GM12878 (cell line): ENCODE measurements at regions not wholly inside any gene's neighbourhood (a gene's known extent, or its start where the extent isn't known, plus 50 kb on each side); places are given as distances from the start of the nearest gene placed in this dataset.

Source experiments
- ATAC-seq: fragments of 200-7000 bp; cut with Tn5 transposase; 3 replicates; pipeline ENCODE4 v1.9.1; 2020; ENCODE audit warnings: mild to moderate bottlenecking, moderate library complexity
- BruUV-seq: library from RNA; stranded (reverse); fragments of 400-500 nt; replicated peaks from 2 replicates; lab custom pipeline; 2021; lab: Mats Ljungman, UMichigan
- CTCF ChIA-PET: fragments of 300-600 bp; sonication (Branson Sonifier 250); formaldehyde crosslinking; extraction: SDS; loops from one replicate; lab custom pipeline; 2021; ENCODE audit warnings: inconsistent platforms; lab: Yijun Ruan, JAX
- POLR2A ChIA-PET: fragments of 350-600 bp; formaldehyde crosslinking; extraction: SDS; loops from one replicate; lab custom pipeline; 2021; ENCODE audit warnings: inconsistent platforms; lab: Charles Lee
- RAD21 ChIA-PET: fragments of 300-600 bp; sonication (Branson Sonifier 250); formaldehyde crosslinking; loops from one replicate; lab custom pipeline; 2023; ENCODE audit warnings: antibody characterized with exemption; ENCODE audit not compliant: unreplicated experiment; lab: Charles Lee
- SMC1A ChIA-PET: fragments of 300-600 bp; sonication (Branson Sonifier 250); formaldehyde crosslinking; loops from one replicate; lab custom pipeline; 2023; ENCODE audit not compliant: unreplicated experiment, uncharacterized antibody; lab: Charles Lee
- DNase-seq: peaks from one replicate; pipeline ENCODE4 v3.0.0-alpha.2; 2011; ENCODE audit warnings: low read depth, low spot score
- FAIRE-seq: peaks from 3 replicates; lab custom pipeline; 2011; peaks lifted over from hg19 to GRCh38; lab: Jason Lieb, UNC
- H2AFZ ChIP-seq: 2 replicates; pipeline ENCODE4 v1.6.0; 2011; ENCODE audit warnings: low read depth, low read length, control low read depth; ENCODE audit not compliant: control insufficient read depth
- H3K27ac ChIP-seq: 2 replicates; pipeline ENCODE4 v1.5.1; 2011; ENCODE audit warnings: control low read depth; ENCODE audit not compliant: control insufficient read depth, insufficient read depth
- H3K27me3 ChIP-seq, 2 experiments: replicated peaks in 1 of 2; 2 replicates each; pipeline versions ENCODE4 v1.6.0 to v1.6.1; 2011; ENCODE audit warnings: low read length in 1 of 2; ENCODE audit not compliant: control insufficient read depth in 2 of 2, insufficient read depth in 2 of 2
- H3K36me3 ChIP-seq, 2 experiments: 2 replicates each; pipeline ENCODE4 v1.5.1; 2011; ENCODE audit warnings: low read length in 1 of 2; ENCODE audit not compliant: control insufficient read depth in 2 of 2, insufficient read depth in 2 of 2
- H3K4me1 ChIP-seq: 2 replicates; pipeline ENCODE4 v1.6.1; 2011; ENCODE audit warnings: mild to moderate bottlenecking, low read length, moderate library complexity, mixed read lengths; ENCODE audit not compliant: control insufficient read depth, insufficient read depth
- H3K4me2 ChIP-seq: 2 replicates; pipeline ENCODE4 v1.6.0; 2011; ENCODE audit warnings: control low read depth; ENCODE audit not compliant: control insufficient read depth, insufficient read depth
- H3K4me3 ChIP-seq: fragments of 200-600 bp; sonication (generic); 2 replicates; pipeline ENCODE4 v1.5.1; 2016
- H3K79me2 ChIP-seq: 2 replicates; pipeline ENCODE4 v1.6.0; 2011; ENCODE audit warnings: low read length; ENCODE audit not compliant: control insufficient read depth, insufficient read depth
- H3K9ac ChIP-seq: 2 replicates; pipeline ENCODE4 v1.8.0; 2011; ENCODE audit warnings: low read length, control low read depth, mixed read lengths; ENCODE audit not compliant: control insufficient read depth, insufficient read depth
- H3K9me3 ChIP-seq: replicated peaks from 3 replicates; pipeline ENCODE4 v1.5.1; 2011; ENCODE audit warnings: mild to moderate bottlenecking, low read length; ENCODE audit not compliant: control insufficient read depth, insufficient read depth
- H4K20me1 ChIP-seq: 2 replicates; pipeline ENCODE4 v1.6.0; 2011; ENCODE audit not compliant: control insufficient read depth, insufficient read depth
- IKZF1 ChIP-seq: fragments of 450-650 bp; conservative IDR thresholded peaks from 2 replicates; pipeline ENCODE4 v1.6.1; 2017; ENCODE audit warnings: antibody characterized with exemption, mild to moderate bottlenecking
- JUNB ChIP-seq: IDR thresholded peaks from 2 replicates; pipeline ENCODE4 v1.6.1; 2016; ENCODE audit warnings: antibody characterized with exemption, mild to moderate bottlenecking
- KDM1A ChIP-seq: fragments of 200-600 bp; sonication (generic); IDR thresholded peaks from 2 replicates; pipeline ENCODE4 v1.6.1; 2016; ENCODE audit warnings: borderline replicate concordance
- MEF2B ChIP-seq: fragments of 450-650 bp; IDR thresholded peaks from 2 replicates; pipeline ENCODE4 v1.6.1; 2018; ENCODE audit warnings: mild to moderate bottlenecking, moderate library complexity; ENCODE audit not compliant: partially characterized antibody, poor library complexity, severe bottlenecking
- MTA3 ChIP-seq: IDR thresholded peaks from 2 replicates; pipeline ENCODE4 v1.6.1; 2012; ENCODE audit warnings: low read length, inconsistent platforms, borderline replicate concordance
- MYB ChIP-seq: fragments of 150-350 bp; IDR thresholded peaks from 2 replicates; pipeline ENCODE4 v1.6.1; 2014; ENCODE audit warnings: mild to moderate bottlenecking, low read depth, low read length, borderline replicate concordance
- NBN ChIP-seq: fragments of 450-650 bp; IDR thresholded peaks from 2 replicates; pipeline ENCODE4 v1.6.1; 2016
- NFYA ChIP-seq: IDR thresholded peaks from 2 replicates; pipeline ENCODE4 v1.6.1; 2011; ENCODE audit warnings: low read depth, mild to moderate bottlenecking, low read length, improper control_type of control experiment, borderline replicate concordance
- POLR2AphosphoS5 ChIP-seq: IDR thresholded peaks from 2 replicates; pipeline ENCODE4 v1.6.1; 2011; ENCODE audit warnings: mild to moderate bottlenecking, low read length, inconsistent platforms
- REST ChIP-seq: IDR thresholded peaks from 2 replicates; pipeline ENCODE4 v1.6.1; 2012; ENCODE audit warnings: mild to moderate bottlenecking, low read depth, low read length
- SIX5 ChIP-seq: IDR thresholded peaks from 2 replicates; pipeline ENCODE4 v1.6.1; 2011; ENCODE audit warnings: mild to moderate bottlenecking, low read depth, low read length, moderate library complexity; ENCODE audit not compliant: severe bottlenecking
- SREBF1 ChIP-seq: IDR thresholded peaks from 2 replicates; pipeline ENCODE4 v1.6.1; 2012; ENCODE audit warnings: mild to moderate bottlenecking, low read length
- USF2 ChIP-seq: IDR thresholded peaks from 2 replicates; pipeline ENCODE4 v1.6.1; 2011; ENCODE audit warnings: low read depth, low read length, improper control_type of control experiment, borderline replicate concordance
- ZBTB33 ChIP-seq: fragments of 450-650 bp; IDR thresholded peaks from 2 replicates; pipeline ENCODE4 v1.6.1; 2017; ENCODE audit warnings: mild to moderate bottlenecking
- ZBTB40 ChIP-seq: fragments of 450-650 bp; IDR thresholded peaks from 2 replicates; pipeline ENCODE4 v1.6.1; 2016; ENCODE audit warnings: mild to moderate bottlenecking, moderate library complexity, borderline replicate concordance
- WGBS: methylation state at CpG from one replicate; pipeline ENCODE4 v1.1.6; 2016; ENCODE audit warnings: low lambda C conversion rate; ENCODE audit not compliant: insufficient replicate concordance, insufficient coverage; ENCODE audit errors: missing lambda C conversion rate; 5-methylcytosine and 5-hydroxymethylcytosine counted together
- in situ Hi-C: fragments of 300-500 bp; cut with MboI; formaldehyde crosslinking; loops from 9 replicates; pipeline ENCODE4 v1.14.3; 2018; ENCODE audit warnings: mixed read lengths
- intact Hi-C: fragments of 100-400 bp; cut with micrococcal nuclease; formaldehyde crosslinking; loops from one replicate; pipeline ENCODE4 v1.14.2; 2022; ENCODE audit not compliant: unreplicated experiment

- intact Hi-C loops (no loop called here), in situ Hi-C loops (no loop called here)
- ChIA-PET SMC1A (interaction anchor here (0.5 kb wide), 1 partner anchor 1390 kb away, joined by 3 read pairs; no protein-coding TSS in a partner anchor), RAD21 (no interaction called here), CTCF (interaction anchor here (1.1 kb wide), 1 partner anchor 625 kb away, joined by 3 read pairs; no protein-coding TSS in a partner anchor), POLR2A (no interaction called here)
- no TSS peak for BruUV-seq
- no peak overlapping the region for H3K27ac ChIP-seq
- no peaks in the 10 kb centered on the region for H3K9me3 ChIP-seq
- no peaks in the 10 kb centered on the region for H3K79me2 ChIP-seq
- 32% methylated on average over 8 of the region's 8 CpGs for WGBS
- no peaks in the 10 kb centered on the region for H3K4me1 ChIP-seq
- H3K9ac ChIP-seq = no peak overlapping the region
- no peaks in the 10 kb centered on the region for H3K36me3 ChIP-seq
- no peak for DNase-seq
- H3K4me3 ChIP-seq = no peak overlapping the region
- H3K27me3 ChIP-seq = no peaks in the 10 kb centered on the region
- no peak for ATAC-seq
- no peaks in the 10 kb centered on the region for H4K20me1 ChIP-seq
- no peak overlapping the region for H2AFZ ChIP-seq
- H3K4me2 ChIP-seq = no peak overlapping the region
- FAIRE-seq = no peak
- TF ChIP-seq KDM1A = no peak
- no peak for TF ChIP-seq REST
- no peak for TF ChIP-seq MTA3
- TF ChIP-seq JUNB = no peak
- TF ChIP-seq USF2 = no peak
- TF ChIP-seq MEF2B = no peak
- TF ChIP-seq NBN = no peak
- TF ChIP-seq NFYA = no peak
- TF ChIP-seq SIX5 = no peak
- no peak for TF ChIP-seq ZBTB33
- TF ChIP-seq POLR2AphosphoS5 = no peak
- no peak for TF ChIP-seq SREBF1
- TF ChIP-seq ZBTB40 = no peak
- TF ChIP-seq MYB = no peak
- TF ChIP-seq IKZF1 = no peak
These were observed 117.7 kb upstream of the GOLGA6L6 start for GRCh38 chr15:20659265-20659664.
